NCI-H748 (cell line): ENCODE measurements at regions not wholly inside any gene's neighbourhood (a gene's known extent, or its start where the extent isn't known, plus 50 kb on each side); places are given as distances from the start of the nearest gene placed in this dataset.

Source experiments
- DNase-seq: peaks from one replicate; lab custom pipeline; 2025; ENCODE audit not compliant: unreplicated experiment; lab: John Stamatoyannopoulos, UW

- DNase-seq, result no peak
Observed at GRCh38 chr1:30516485-30516858, 206.9 kb downstream of the MATN1 start.

GRCh38 chr1:30515755-30516484, 207.5 kb downstream of the MATN1 start:
- no peak for DNase-seq

- no peak for DNase-seq
Observed at GRCh38 chr1:30514945-30515344, 208.4 kb downstream of the MATN1 start.

GRCh38 chr1:30514137-30514654, 209.2 kb downstream of the MATN1 start:
- no peak for DNase-seq

- no peak for DNase-seq
Observed at GRCh38 chr1:30513396-30514136, 209.8 kb downstream of the MATN1 start.

GRCh38 chr1:30512914-30513265, 210.5 kb downstream of the MATN1 start:
- no peak for DNase-seq

- no peak for DNase-seq
Observed at GRCh38 chr1:30511991-30512913, 211.1 kb downstream of the MATN1 start.

GRCh38 chr1:30511563-30511962, 211.8 kb downstream of the MATN1 start:
- DNase-seq, result no peak

GRCh38 chr1:30511106-30511505, 212.3 kb downstream of the MATN1 start:
- no peak for DNase-seq

GRCh38 chr1:30509670-30510069, 213.7 kb downstream of the MATN1 start:
- no peak for DNase-seq

- no peak for DNase-seq
Observed at GRCh38 chr1:30508611-30509010, 214.8 kb downstream of the MATN1 start.

GRCh38 chr1:30508175-30508448, 215.3 kb downstream of the MATN1 start:
- DNase-seq, result no peak

- no peak for DNase-seq
Observed at GRCh38 chr1:30507401-30508174, 215.8 kb downstream of the MATN1 start.

GRCh38 chr1:30507016-30507312, 216.4 kb downstream of the MATN1 start:
- no peak for DNase-seq

- no peak for DNase-seq
Observed at GRCh38 chr1:30506291-30507015, 216.9 kb downstream of the MATN1 start.

- DNase-seq, result no peak
Observed at GRCh38 chr1:30505853-30506252, 217.5 kb downstream of the MATN1 start.

GRCh38 chr1:30492451-30492850, 230.9 kb downstream of the MATN1 start:
- no peak for DNase-seq

GRCh38 chr1:30491831-30492230, 231.6 kb downstream of the MATN1 start:
- no peak for DNase-seq

- DNase-seq, result no peak
Observed at GRCh38 chr1:30490554-30491053, 232.8 kb downstream of the MATN1 start.

GRCh38 chr1:30489737-30490389, 233.5 kb downstream of the MATN1 start:
- no peak for DNase-seq
